Naive thymus-derived CD4-positive, alpha-beta T cell (primary cell): ENCODE measurements at regions not wholly inside any gene's neighbourhood (a gene's known extent, or its start where the extent isn't known, plus 50 kb on each side); places are given as distances from the start of the nearest gene placed in this dataset.

Experiments used
- ATAC-seq: fragments of 150-1000 bp; cut with Tn5 transposase; 2 replicates; pipeline ENCODE4 v1.10.0; 2021; ENCODE audit warnings: mild to moderate bottlenecking, moderate library complexity
- CTCF ChIA-PET: fragments of 350-600 bp; sonication (Branson Sonifier 250); formaldehyde crosslinking; loops from one replicate; lab custom pipeline; 2021; ENCODE audit warnings: antibody characterized with exemption; lab: Charles Lee
- POLR2A ChIA-PET: fragments of 350-600 bp; sonication (Branson Sonifier 250); formaldehyde crosslinking; loops from one replicate; lab custom pipeline; 2021; ENCODE audit warnings: antibody characterized with exemption, inconsistent platforms; lab: Charles Lee
- DNase-seq, 9 donors: peaks; one replicate each; pipeline versions ENCODE4 v3.0.0 to v3.0.0-alpha.2; 2020 to 2022; ENCODE audit warnings: mixed read lengths in 1 of 9
- H3K27ac ChIP-seq: one replicate; pipeline ENCODE4 v1.7.0; 2013; ENCODE audit warnings: mild to moderate bottlenecking, low read depth, low read length, moderate library complexity
- H3K27me3 ChIP-seq, 2 donors: one replicate each; pipeline ENCODE4 v1.7.0; 2013; ENCODE audit warnings: low read length in 2 of 2, mild to moderate bottlenecking in 2 of 2, moderate library complexity in 2 of 2; ENCODE audit not compliant: control insufficient read depth in 2 of 2, insufficient read depth in 2 of 2
- H3K36me3 ChIP-seq, 3 experiments: 1 replicate in 2 of 3; 2 replicates in 1 of 3; pipeline ENCODE4 v1.7.0; 2013; ENCODE audit warnings: low read length in 3 of 3, mild to moderate bottlenecking in 3 of 3, moderate library complexity in 1 of 3; ENCODE audit not compliant: insufficient read depth in 3 of 3, control insufficient read depth in 2 of 3
- H3K4me1 ChIP-seq, 2 donors: one replicate each; pipeline ENCODE4 v1.7.0; 2013; ENCODE audit warnings: low read length in 2 of 2, mild to moderate bottlenecking in 2 of 2, moderate library complexity in 1 of 2; ENCODE audit not compliant: control insufficient read depth in 2 of 2, insufficient read depth in 2 of 2
- H3K4me3 ChIP-seq: 2 replicates; pipeline ENCODE4 v1.7.0; 2013; ENCODE audit warnings: mild to moderate bottlenecking, low read length
- H3K9me3 ChIP-seq, 3 experiments: 1 replicate in 2 of 3; 2 replicates in 1 of 3; pipeline ENCODE4 v1.7.0; 2013; ENCODE audit warnings: low read length in 3 of 3; ENCODE audit not compliant: control insufficient read depth in 2 of 3
- H3K27ac Mint-ChIP-seq, 9 donors: one replicate each; pipeline ENCODE4 v1.8.0; 2020 to 2022; ENCODE audit warnings: mixed read lengths in 9 of 9, mild to moderate bottlenecking in 8 of 9, moderate library complexity in 5 of 9, inconsistent platforms in 2 of 9
- H3K27me3 Mint-ChIP-seq, 5 donors: one replicate each; pipeline ENCODE4 v1.8.0; 2021 to 2022; ENCODE audit warnings: mixed read lengths in 5 of 5, mild to moderate bottlenecking in 1 of 5
- H3K36me3 Mint-ChIP-seq, 5 donors: one replicate each; pipeline ENCODE4 v1.8.0; 2020 to 2022; ENCODE audit warnings: mixed read lengths in 5 of 5, mild to moderate bottlenecking in 3 of 5, inconsistent platforms in 1 of 5
- H3K4me1 Mint-ChIP-seq, 7 donors: one replicate each; pipeline ENCODE4 v1.8.0; 2020 to 2022; ENCODE audit warnings: mixed read lengths in 7 of 7, mild to moderate bottlenecking in 3 of 7, inconsistent platforms in 1 of 7
- H3K4me3 Mint-ChIP-seq, 10 donors: one replicate each; pipeline ENCODE4 v1.8.0; 2020 to 2022; ENCODE audit warnings: mild to moderate bottlenecking in 10 of 10, mixed read lengths in 10 of 10, moderate library complexity in 6 of 10, inconsistent platforms in 2 of 10
- H3K9me3 Mint-ChIP-seq, 11 donors: one replicate each; pipeline ENCODE4 v1.8.0; 2020 to 2022; ENCODE audit warnings: mixed read lengths in 11 of 11, mild to moderate bottlenecking in 4 of 11, inconsistent platforms in 1 of 11, moderate library complexity in 1 of 11
- intact Hi-C, 2 donors: fragments of 100-400 bp; cut with micrococcal nuclease; formaldehyde crosslinking; loops; one replicate each; pipeline ENCODE4 v1.15.1; 2023

DNA sequence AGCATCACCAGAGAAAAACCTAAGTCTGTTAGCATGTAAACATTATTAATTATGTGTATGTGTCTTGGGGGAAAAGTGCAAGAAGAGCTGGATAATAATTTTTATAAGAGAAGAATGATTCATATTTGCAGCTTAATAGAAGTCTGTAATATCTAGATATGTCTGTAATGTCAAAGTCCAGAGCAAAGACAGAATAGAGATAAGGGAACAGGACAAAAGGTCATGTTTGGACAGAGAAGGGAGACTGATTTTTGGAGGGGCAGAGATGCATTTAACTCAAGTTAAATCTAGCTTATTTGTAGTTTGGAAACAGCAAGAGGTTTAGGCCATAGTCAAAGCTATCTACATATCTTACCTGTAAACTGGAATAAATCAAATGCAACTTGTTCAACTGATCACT is 61.2 kb downstream of the MAGED1 start:
- no peak for ATAC-seq

DNA sequence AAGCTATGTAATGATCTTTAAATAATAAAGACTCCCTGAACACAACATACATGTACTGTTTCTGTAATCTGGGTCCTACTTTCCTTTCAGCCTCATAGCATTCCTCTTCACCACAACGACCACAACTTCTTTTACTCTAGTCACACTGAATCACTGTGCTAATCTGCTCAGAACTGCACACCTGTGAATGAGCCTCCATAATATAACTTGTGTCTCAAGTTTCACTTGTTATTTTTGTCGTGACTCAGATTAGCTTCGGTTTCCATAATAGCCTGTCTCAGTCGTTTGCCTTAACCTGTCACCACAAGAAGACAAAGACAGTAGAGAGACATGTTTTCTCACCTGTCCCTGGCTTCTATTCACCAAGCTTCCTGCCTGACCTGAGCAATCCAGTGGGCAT is 61.8 kb downstream of the MAGED1 start:
- Histone ChIP-seq H3K4me3 (no peak overlapping the region), H3K27ac (no peak overlapping the region), H3K9me3 (no peaks in the 10 kb centered on the region), H3K4me1 (no peaks in the 10 kb centered on the region), H3K27me3 (no peaks in the 10 kb centered on the region), H3K36me3 (no peaks in the 10 kb centered on the region)
- intact Hi-C loops: no loop called here
- peaks cover 3 to 12% (median 11%) of the 10 kb centered on the region in 5 donors for H3K27me3 Mint-ChIP-seq
- H3K9me3 Mint-ChIP-seq: peaks cover 0 to 16% (median 5%) of the 10 kb centered on the region in 11 donors
- CTCF ChIA-PET: no interaction called here
- H3K4me1 Mint-ChIP-seq: no peaks in the 10 kb centered on the region
- H3K4me3 Mint-ChIP-seq: no peak overlapping the region
- ATAC-seq (no peak), DNase-seq (no peak)
- H3K27ac Mint-ChIP-seq: no peak overlapping the region
- peaks cover 0 to 3% (median 0%) of the 10 kb centered on the region in 5 donors for H3K36me3 Mint-ChIP-seq
- POLR2A ChIA-PET: no interaction called here

More for the DNA sequence above, 61.2 kb downstream of the MAGED1 start:
- no peaks in the 10 kb centered on the region for H3K4me1 ChIP-seq
- Mint-ChIP-seq H3K27ac (no peak overlapping the region), H3K36me3 (peaks cover 0 to 3% (median 0%) of the 10 kb centered on the region in 5 donors), H3K9me3 (peaks cover 0 to 16% (median 5%) of the 10 kb centered on the region in 11 donors), H3K4me1 (no peaks in the 10 kb centered on the region), H3K4me3 (no peak overlapping the region), H3K27me3 (peaks cover 3 to 14% (median 12%) of the 10 kb centered on the region in 5 donors)
- intact Hi-C loops: no loop called here
- H3K27ac ChIP-seq: no peak overlapping the region
- no peak overlapping the region for H3K4me3 ChIP-seq
- H3K9me3 ChIP-seq: no peaks in the 10 kb centered on the region
- ChIA-PET CTCF (no interaction called here), POLR2A (no interaction called here)
- DNase-seq: no peak
- no peaks in the 10 kb centered on the region for H3K27me3 ChIP-seq
- H3K36me3 ChIP-seq: no peaks in the 10 kb centered on the region

DNA sequence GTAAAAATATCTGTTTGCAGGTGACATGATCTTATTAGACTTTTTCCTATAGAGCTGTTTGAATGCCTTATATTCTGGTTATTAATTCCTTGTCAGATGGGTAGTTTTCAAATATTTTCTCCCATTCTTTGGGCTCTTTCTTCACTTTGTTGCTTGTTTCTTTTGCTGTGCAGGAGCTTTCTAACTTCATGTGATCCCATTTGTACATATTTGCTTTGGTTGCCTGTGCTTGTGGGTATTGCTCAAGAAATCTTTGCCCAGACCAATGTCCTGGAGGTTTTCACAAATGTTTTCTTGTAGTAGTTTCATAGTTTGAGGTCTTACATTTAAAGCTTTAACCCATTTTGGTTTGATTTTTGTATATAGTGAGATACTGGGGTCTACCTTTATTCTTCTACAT is 63.0 kb downstream of the MAGED1 start:
- peaks cover 3 to 10% (median 6%) of the 10 kb centered on the region in 5 donors for H3K27me3 Mint-ChIP-seq
- intact Hi-C loops: no loop called here
- no peaks in the 10 kb centered on the region for H3K4me1 Mint-ChIP-seq
- Histone ChIP-seq H3K36me3 (no peaks in the 10 kb centered on the region), H3K27me3 (no peaks in the 10 kb centered on the region), H3K4me1 (no peaks in the 10 kb centered on the region), H3K4me3 (no peak overlapping the region), H3K9me3 (no peaks in the 10 kb centered on the region), H3K27ac (no peak overlapping the region)
- CTCF ChIA-PET: no interaction called here
- POLR2A ChIA-PET: interaction anchor here (0.5 kb wide), 1 partner anchor 15 kb away, joined by 3 read pairs; no protein-coding TSS in a partner anchor
- peaks cover 0 to 12% (median 3%) of the 10 kb centered on the region in 11 donors for H3K9me3 Mint-ChIP-seq
- peaks cover 0 to 2% (median 0%) of the 10 kb centered on the region in 5 donors for H3K36me3 Mint-ChIP-seq
- H3K4me3 Mint-ChIP-seq: no peak overlapping the region
- no peak for ATAC-seq
- H3K27ac Mint-ChIP-seq: no peak overlapping the region
- DNase-seq: no peak

DNA sequence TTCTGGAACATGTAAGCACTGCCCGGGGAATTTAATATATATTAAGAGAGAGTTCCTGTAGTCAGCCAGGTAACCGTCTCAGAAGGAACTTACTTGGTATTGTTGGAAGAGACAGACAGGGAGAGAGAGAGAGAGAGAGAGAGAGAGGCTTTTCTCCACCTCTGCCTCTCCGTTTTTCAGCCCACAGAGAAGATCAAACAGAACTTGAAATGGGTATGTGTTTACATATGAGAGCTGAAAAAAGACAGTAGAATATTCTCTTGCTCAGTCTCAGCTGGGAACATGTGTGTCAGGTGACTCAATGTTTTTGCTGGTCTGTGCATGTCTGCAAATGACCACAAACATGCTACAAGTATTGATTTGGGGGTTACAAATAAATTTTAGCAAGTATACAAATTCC is 81.9 kb downstream of the MAGED1 start:
- DNase-seq: no peak
- H3K36me3 Mint-ChIP-seq: no peaks in the 10 kb centered on the region
- POLR2A ChIA-PET: no interaction called here
- CTCF ChIA-PET: no interaction called here
- H3K36me3 ChIP-seq: no peaks in the 10 kb centered on the region
- H3K4me3 Mint-ChIP-seq: no peak overlapping the region
- H3K27ac ChIP-seq: no peak overlapping the region
- H3K4me3 ChIP-seq: no peak overlapping the region
- H3K4me1 Mint-ChIP-seq: no peaks in the 10 kb centered on the region
- H3K9me3 ChIP-seq: no peaks in the 10 kb centered on the region
- H3K4me1 ChIP-seq: no peaks in the 10 kb centered on the region
- H3K27ac Mint-ChIP-seq: no peak overlapping the region
- no peaks in the 10 kb centered on the region for H3K27me3 ChIP-seq
- peaks cover 3 to 17% (median 5%) of the 10 kb centered on the region in 5 donors for H3K27me3 Mint-ChIP-seq
- intact Hi-C loops: no loop called here
- no peak for ATAC-seq
- H3K9me3 Mint-ChIP-seq: no peaks in the 10 kb centered on the region

DNA sequence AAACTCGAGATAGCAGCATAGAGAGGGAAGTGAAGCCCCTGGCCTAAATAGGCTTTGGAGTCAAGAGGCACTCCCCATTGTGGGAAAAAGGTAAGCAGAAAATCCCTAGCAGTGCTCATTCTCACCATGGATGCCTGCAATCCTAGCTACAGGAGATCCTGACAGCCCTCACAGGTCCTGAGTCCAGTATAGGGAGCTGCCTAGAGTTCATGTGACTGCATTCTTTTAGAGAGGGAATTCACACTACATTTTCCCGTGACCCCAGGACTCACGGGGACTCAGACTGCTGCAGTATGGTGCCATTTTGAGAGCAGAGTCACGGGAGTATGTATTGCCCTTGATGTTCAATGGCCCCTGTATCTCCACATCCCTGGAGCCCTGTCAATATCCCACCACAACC is 82.4 kb downstream of the MAGED1 start:
- no peaks in the 10 kb centered on the region for H3K36me3 ChIP-seq
- no peak overlapping the region for H3K4me3 ChIP-seq
- POLR2A ChIA-PET: no interaction called here
- CTCF ChIA-PET: no interaction called here
- no peak overlapping the region for H3K4me3 Mint-ChIP-seq
- no peaks in the 10 kb centered on the region for H3K36me3 Mint-ChIP-seq
- no peaks in the 10 kb centered on the region for H3K4me1 ChIP-seq
- no peaks in the 10 kb centered on the region for H3K9me3 ChIP-seq
- H3K27ac ChIP-seq: no peak overlapping the region
- no peaks in the 10 kb centered on the region for H3K4me1 Mint-ChIP-seq
- intact Hi-C loops: no loop called here
- no peaks in the 10 kb centered on the region for H3K27me3 ChIP-seq
- H3K9me3 Mint-ChIP-seq: no peaks in the 10 kb centered on the region
- H3K27me3 Mint-ChIP-seq: peaks cover 0 to 13% (median 5%) of the 10 kb centered on the region in 5 donors
- ATAC-seq (no peak), DNase-seq (no peak)
- no peak overlapping the region for H3K27ac Mint-ChIP-seq

DNA sequence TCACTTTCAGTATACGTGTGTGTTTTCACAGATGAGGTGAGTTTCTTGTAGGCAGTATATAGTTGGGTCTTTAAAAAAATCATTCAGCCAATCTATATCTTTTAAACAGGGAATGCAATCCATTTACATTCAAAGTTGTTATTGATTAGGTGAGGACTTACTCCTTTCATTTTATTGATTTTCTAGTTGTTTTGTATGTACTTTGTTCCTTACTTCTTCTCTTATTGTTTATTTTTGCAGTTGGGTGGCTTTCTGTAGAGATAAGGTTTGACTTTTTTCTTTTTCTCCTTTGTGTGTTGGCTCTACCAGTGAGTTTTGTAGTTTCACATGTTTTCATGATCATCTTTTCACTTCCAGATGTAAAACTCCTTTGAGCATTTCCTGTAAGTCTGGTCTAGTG is 83.1 kb downstream of the MAGED1 start:
- Histone ChIP-seq H3K27me3 (no peaks in the 10 kb centered on the region), H3K4me1 (no peaks in the 10 kb centered on the region), H3K4me3 (no peak overlapping the region), H3K36me3 (no peaks in the 10 kb centered on the region), H3K9me3 (no peaks in the 10 kb centered on the region), H3K27ac (no peak overlapping the region)
- no peak for DNase-seq
- CTCF ChIA-PET: no interaction called here
- ATAC-seq: no peak
- Mint-ChIP-seq H3K9me3 (no peaks in the 10 kb centered on the region), H3K27ac (no peak overlapping the region), H3K36me3 (no peaks in the 10 kb centered on the region), H3K4me3 (no peak overlapping the region), H3K27me3 (peaks cover 0 to 13% (median 5%) of the 10 kb centered on the region in 5 donors), H3K4me1 (no peaks in the 10 kb centered on the region)
- POLR2A ChIA-PET: no interaction called here
- intact Hi-C loops: no loop called here
